ENCODE measurements at regions not wholly inside any gene's neighbourhood (a gene's known extent, or its start where the extent isn't known, plus 50 kb on each side); places are given as distances from the start of the nearest gene placed in this dataset.

- Histone ChIP-seq H3K27ac (ENCODE audit: poor library complexity, severe bottlenecking) (no peak overlapping the region), H3K36me3 (ENCODE audit: low read depth) (no peaks in the 10 kb centered on the region), H3K27me3 (ENCODE audit: insufficient read depth, poor library complexity, severe bottlenecking) (no peaks in the 10 kb centered on the region), H3K4me3 (ENCODE audit: severe bottlenecking) (no peak overlapping the region), H3K4me1 (ENCODE audit: insufficient read depth, poor library complexity, severe bottlenecking) (no peaks in the 10 kb centered on the region), H3K9me3 (ENCODE audit: severe bottlenecking) (peaks cover 5% of the 10 kb centered on the region)
- no peak for ATAC-seq (ENCODE audit: low read depth)
- TF ChIP-seq CTCF (IDR thresholded peaks at IDR 0.05; ENCODE audit: poor library complexity, severe bottlenecking): no peak
- DNase-seq (ENCODE audit: low spot score): no peak
Measured at GRCh38 chr14:61110316-61111082, 129.5 kb downstream of the SLC38A6 start.

GRCh38 chr14:61109288-61109687 lies 128.2 kb downstream of the SLC38A6 start:
- H3K4me3 ChIP-seq (ENCODE audit: severe bottlenecking): no peak overlapping the region
- ATAC-seq (ENCODE audit: low read depth) (no peak), DNase-seq (ENCODE audit: low spot score) (no peak)
- H3K9me3 ChIP-seq (ENCODE audit: severe bottlenecking): peaks cover 4% of the 10 kb centered on the region
- no peaks in the 10 kb centered on the region for H3K36me3 ChIP-seq (ENCODE audit: low read depth)
- peaks cover 2% of the 10 kb centered on the region for H3K4me1 ChIP-seq (ENCODE audit: insufficient read depth, poor library complexity, severe bottlenecking)
- no peak overlapping the region for H3K27ac ChIP-seq (ENCODE audit: poor library complexity, severe bottlenecking)
- no peak for TF ChIP-seq CTCF (IDR thresholded peaks at IDR 0.05; ENCODE audit: poor library complexity, severe bottlenecking)
- no peaks in the 10 kb centered on the region for H3K27me3 ChIP-seq (ENCODE audit: insufficient read depth, poor library complexity, severe bottlenecking)

DNA sequence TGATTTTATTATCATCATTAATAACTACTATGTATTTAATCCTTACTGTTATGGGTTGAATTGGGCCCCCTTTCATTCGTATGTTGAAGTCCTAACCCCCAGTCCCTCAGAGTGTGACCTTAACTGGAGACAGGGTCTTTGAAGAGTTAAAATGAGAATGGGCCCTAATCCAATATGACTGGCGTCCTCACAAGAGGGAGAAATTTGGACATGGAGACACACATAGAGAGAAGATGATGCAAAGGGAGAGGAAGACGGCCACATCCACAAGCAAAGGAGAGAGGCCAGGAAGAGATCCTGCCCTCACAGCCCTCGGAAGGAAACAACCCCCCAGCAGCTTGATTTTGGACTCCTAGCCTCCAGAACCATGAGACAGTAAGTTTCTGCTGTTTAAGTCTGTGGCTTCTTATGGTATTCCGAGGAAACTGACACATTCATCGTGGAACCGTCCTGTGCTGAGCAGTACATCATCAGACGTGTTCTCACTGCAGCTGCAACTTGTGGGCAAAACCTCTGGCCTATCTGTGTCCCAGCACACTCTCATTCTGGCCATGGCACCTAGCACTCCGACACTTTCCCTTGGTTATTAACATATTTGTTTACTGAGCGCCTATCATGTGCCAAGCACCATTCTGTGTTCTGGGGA lies 127.6 kb downstream of the SLC38A6 start:
- Histone ChIP-seq H3K9me3 (ENCODE audit: severe bottlenecking) (no peaks in the 10 kb centered on the region), H3K36me3 (ENCODE audit: low read depth) (no peaks in the 10 kb centered on the region), H3K4me3 (ENCODE audit: severe bottlenecking) (no peak overlapping the region), H3K27ac (ENCODE audit: poor library complexity, severe bottlenecking) (no peak overlapping the region), H3K4me1 (ENCODE audit: insufficient read depth, poor library complexity, severe bottlenecking) (peaks cover 7% of the 10 kb centered on the region), H3K27me3 (ENCODE audit: insufficient read depth, poor library complexity, severe bottlenecking) (no peaks in the 10 kb centered on the region)
- TF ChIP-seq CTCF (IDR thresholded peaks at IDR 0.05; ENCODE audit: poor library complexity, severe bottlenecking): no peak
- ATAC-seq (ENCODE audit: low read depth): no peak
- DNase-seq (ENCODE audit: low spot score): no peak

DNA sequence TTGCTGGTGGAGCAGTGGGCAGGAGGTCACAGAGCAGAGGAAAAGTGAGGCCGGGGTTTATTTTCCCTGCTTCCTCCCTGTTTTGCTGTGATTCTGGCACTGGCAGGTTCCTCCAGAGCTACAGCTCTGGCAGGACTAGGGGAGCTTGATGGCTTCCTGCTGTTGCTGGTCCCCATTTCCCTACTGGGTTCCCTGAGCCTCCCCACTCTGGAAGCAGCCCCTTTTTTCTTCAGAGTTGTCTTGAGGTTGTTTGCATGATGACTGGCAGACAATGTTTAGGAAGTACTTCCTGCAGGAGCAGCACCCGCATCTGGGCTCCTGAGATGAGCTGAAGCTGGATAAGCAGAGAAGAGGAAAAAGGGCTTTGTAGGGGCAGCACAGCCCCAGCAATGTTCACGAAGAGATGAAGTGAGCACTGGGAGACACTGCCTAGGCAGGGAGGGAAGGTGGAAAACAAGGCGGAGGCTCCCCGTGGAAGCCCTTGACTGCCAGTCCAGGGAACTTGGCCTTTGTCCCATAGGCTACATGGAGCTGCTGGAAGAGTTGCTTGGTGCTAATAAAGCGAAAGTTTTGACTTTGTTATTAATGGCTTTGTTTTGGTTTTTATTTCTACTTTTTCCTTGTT lies 126.9 kb downstream of the SLC38A6 start:
- Histone ChIP-seq H3K4me3 (ENCODE audit: severe bottlenecking) (no peak overlapping the region), H3K4me1 (ENCODE audit: insufficient read depth, poor library complexity, severe bottlenecking) (peaks cover 13% of the 10 kb centered on the region), H3K36me3 (ENCODE audit: low read depth) (no peaks in the 10 kb centered on the region), H3K27ac (ENCODE audit: poor library complexity, severe bottlenecking) (no peak overlapping the region), H3K27me3 (ENCODE audit: insufficient read depth, poor library complexity, severe bottlenecking) (no peaks in the 10 kb centered on the region), H3K9me3 (ENCODE audit: severe bottlenecking) (no peaks in the 10 kb centered on the region)
- TF ChIP-seq CTCF (IDR thresholded peaks at IDR 0.05; ENCODE audit: poor library complexity, severe bottlenecking): no peak
- DNase-seq (ENCODE audit: low spot score): no peak
- no peak for ATAC-seq (ENCODE audit: low read depth)

All from RWPE2 (cell line).